Anterior cingulate cortex (tissue), 58 donors: ENCODE measurements at regions not wholly inside any gene's neighbourhood (a gene's known extent, or its start where the extent isn't known, plus 50 kb on each side); places are given as distances from the start of the nearest gene placed in this dataset.
A peak's percentile ranks its signal among the peaks of the same experiment; 100 is the strongest.

Experiments used
- DNase-seq, 58 donors: peaks; one replicate each; lab custom pipeline; 2025; lab: John Stamatoyannopoulos, UW

DNA sequence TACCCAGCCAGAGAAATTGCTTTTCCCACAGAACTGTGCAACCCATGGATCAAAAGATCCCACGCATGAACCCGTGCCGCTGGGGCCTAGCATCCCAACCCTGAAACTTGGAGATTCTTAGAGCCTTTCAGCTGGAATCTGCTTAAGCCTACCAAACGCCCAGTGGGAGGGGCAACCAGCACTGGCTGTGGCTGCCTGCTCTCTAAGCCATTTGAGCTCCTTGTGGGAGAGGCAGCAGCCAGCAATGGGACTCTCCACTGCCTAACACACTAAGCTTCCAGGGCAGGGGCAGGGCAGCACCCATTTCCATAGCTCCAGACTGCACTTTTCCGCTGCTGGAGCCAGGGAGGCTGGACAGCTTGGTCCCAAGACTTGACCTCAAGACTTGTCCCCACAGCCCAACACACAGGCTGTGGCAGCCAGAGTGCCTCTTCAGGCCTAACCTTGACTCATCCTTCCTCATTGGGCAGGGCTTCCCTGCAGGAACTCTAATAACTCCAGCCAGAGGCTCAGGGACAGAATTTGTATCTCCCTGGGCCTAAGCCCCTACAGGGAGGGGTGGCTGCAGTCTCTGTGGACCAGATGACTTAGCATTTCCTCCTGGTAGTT lies 437.4 kb downstream of the MTRR start:
- DNase-seq = no peak

- no peak for DNase-seq
Measured at GRCh38 chr5:8314965-8315364, 446.0 kb downstream of the MTRR start.

- DNase-seq = no peak
Measured at GRCh38 chr5:8316608-8317280, 447.8 kb downstream of the MTRR start.

DNA sequence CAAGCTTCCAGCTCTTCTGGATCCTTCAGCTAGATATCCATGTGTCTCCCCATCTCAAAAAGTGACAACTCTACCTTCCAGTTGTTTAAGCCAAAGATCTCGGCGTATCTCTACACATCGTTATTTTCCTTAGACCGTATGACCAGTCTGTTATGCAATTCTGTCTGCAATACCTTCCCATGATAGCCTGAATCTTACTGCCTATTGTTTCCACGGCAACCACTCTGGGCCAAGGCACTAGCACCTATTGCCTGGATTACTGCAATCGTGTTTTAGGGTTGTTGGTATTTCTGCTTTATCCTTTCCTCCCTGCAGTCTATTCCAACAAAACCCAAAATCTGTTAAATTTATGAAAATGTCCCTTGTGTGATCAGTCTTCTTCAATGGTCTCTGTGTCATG lies 448.4 kb downstream of the MTRR start:
- DNase-seq = peak in 1 of 58 donors; percentile 4

GRCh38 chr5:8320244-8320643 lies 451.3 kb downstream of the MTRR start:
- no peak for DNase-seq

GRCh38 chr5:8321272-8321671 lies 452.3 kb downstream of the MTRR start:
- no peak for DNase-seq

DNA sequence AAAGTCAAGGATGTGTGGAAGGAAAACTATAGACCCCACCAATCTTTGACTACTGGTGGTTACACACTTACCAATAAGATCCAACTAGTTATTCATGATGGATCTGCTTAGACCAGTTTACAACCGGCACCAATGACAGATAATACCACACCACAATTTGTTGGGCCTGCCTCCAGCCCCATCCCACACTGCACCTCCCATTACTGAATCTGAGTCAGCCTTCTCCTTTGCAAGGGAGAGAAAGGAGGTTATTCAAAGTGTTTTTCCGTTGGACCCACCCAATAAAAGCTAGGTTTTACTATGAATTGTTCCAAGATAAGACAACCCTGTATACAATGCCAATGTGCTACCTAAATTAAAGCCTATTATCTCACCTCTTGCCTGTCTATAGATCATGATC lies 453.5 kb downstream of the MTRR start:
- no peak for DNase-seq

- DNase-seq = no peak
Measured at GRCh38 chr5:8327016-8327415, 458.1 kb downstream of the MTRR start.

DNA sequence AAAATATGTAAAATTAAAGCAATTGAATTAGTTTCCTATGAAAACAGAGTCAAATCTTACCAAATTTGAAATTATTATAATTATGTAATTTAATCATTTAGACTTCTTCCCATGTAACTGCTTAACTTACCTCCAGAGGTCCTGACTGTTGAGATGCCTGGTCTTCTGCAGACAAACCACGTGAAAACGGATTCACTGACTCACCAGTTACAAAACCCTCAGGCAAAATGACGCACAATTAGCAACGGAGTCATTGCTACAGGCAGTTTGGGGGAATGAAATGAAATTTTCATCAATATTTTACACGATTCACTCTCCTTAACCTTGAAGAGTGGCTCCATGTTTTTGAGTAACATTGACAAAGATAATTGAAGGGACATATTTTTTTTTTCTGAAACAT lies 460.8 kb downstream of the MTRR start:
- DNase-seq = no peak

DNA sequence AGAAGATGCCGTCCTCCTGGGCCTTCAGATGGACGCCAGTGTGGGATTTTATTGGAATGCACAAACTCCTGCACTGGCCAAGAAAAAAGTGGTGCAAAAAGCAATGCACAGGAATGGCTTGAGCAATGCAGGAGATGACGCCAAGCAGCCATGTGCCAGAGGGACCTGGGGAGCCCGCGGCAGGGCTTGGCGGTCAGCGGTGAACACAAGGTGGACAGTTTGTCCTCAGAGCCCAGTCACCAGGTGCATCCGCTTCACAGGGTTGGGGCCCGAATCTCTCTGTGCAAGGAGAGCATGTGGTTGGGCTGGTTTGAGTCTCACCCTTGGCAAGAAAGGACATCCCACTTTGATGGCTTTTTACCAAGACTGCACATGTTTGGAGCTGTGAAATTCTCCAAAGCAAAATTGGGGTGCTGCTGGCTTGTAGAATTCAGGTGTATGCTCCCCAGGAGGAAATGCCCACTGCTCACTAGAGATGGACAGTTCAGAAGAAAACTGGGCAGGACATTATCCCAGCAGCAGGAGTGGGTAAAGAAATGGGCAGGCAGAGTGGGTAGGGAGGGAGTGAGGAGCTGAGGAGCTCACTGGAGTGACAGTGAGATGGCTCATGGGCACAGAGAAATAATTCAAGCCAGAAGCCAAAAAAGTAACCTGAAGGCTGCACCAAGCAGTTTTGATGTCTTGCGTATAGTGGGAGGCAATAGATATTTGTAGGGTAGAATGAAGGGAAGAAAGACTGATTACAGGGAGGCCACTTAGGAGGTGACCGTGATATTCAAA lies 463.9 kb downstream of the MTRR start:
- DNase-seq = no peak

GRCh38 chr5:8333485-8333884 lies 464.5 kb downstream of the MTRR start:
- peak in 4 of 58 donors; percentile 3 to 23 (median 8) for DNase-seq

GRCh38 chr5:8333977-8334376 lies 465.0 kb downstream of the MTRR start:
- DNase-seq = no peak

GRCh38 chr5:8340261-8340660 lies 471.3 kb downstream of the MTRR start:
- no peak for DNase-seq

DNA sequence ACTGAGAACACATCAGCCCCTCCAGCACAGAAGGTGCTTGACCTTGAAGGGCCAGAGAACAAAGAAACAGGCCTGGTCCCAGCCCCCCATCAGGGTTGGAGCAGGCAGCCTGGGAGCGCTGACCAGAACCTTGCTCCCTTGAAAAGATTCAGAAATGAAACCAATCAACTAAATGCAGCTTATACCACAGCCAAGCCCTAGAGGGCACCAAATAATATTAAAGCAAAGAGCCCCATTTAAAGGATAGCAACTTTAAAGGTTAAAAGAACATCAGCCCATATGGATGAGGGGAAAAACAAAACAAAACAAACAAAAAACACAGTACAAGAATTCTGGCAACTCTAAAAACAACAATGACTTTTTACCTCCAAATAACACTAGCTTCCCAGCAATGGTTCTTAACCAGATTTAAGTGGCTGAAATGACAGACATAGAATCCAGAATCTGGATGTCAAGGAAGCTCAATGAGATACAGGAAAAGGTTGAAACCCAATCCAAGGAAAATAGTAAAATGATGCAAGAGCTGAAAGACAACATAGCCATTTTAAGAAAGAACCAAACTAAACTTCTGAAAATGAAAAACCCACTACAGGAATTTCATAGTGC lies 471.9 kb downstream of the MTRR start:
- no peak for DNase-seq

GRCh38 chr5:8341406-8341805 lies 472.5 kb downstream of the MTRR start:
- no peak for DNase-seq

DNA sequence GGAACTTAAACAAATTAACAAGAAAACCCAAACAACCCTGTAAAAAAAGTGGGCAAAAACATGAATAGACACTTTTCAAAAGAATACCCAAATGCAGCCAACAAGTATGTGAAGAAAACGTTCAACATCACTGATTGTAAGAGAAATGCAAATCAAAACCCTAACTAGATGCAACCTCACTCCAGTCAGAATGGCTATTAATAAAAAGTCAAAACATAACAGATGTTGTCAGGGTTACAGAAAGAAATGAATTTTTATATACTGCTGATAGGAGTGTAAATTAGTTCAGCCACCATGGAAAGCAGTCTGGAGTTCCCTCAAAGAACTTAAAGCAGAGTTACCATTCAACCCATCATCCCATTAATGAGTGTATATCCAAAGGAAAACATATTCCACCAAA lies 479.0 kb downstream of the MTRR start:
- DNase-seq = no peak

- no peak for DNase-seq
Measured at GRCh38 chr5:8349855-8350254, 480.9 kb downstream of the MTRR start.

DNA sequence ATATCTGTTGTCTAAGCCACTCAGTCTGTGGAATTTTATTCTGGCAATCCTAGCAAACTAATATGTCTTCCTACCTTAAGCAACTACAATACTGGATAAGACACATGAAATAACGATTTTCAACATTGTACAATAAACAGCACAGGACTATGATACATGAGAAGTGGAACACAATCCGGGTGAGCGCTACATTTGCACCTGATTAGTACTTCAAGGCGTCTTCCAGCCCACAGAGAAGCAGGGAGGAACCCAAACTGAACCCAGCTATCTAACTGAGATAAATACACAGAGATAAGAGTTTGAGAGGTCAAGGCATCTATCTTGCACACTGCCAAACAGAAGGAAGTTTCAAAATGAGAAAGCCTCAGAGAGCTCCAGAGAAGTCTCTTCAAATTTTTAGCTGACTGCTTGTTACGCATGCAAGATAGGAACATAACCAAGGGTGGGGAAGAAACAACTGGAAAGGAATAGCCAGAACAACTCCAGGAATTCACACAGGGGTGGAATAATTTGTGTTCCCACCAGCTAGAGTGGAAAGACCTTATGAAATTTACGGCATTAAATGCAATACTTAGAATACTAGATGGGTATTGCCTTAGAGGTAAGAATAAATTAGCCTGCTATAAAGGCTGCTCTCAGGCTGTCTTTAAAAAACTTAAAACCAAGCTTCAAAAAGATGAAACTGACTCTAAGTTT lies 481.8 kb downstream of the MTRR start:
- DNase-seq = no peak

GRCh38 chr5:8355981-8356380 lies 487.0 kb downstream of the MTRR start:
- peak in 3 of 58 donors; percentile 7 to 23 (median 11) for DNase-seq

DNA sequence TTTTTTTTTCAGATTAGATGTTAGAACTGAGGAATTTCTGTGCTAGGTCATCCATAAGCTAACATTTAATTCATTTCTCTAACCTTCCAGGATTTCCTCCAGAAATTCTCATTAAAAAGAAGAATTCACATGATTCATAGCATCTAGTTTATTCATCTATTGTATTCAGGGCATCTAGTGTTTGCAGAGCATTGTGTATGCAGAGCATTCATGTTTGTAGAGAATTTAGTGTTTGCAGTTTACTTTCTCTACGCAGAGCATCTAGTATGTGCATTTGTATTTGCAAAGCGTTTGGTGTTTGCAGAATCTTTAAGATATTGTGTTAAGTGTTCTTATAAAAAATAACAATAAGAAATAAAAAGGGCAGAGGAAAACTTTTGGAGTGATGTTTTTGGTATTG lies 491.1 kb downstream of the MTRR start:
- DNase-seq = no peak

GRCh38 chr5:8362495-8362894 lies 493.5 kb downstream of the MTRR start:
- no peak for DNase-seq
